Neuronal stem cell (in vitro differentiated cells): ENCODE measurements at regions not wholly inside any gene's neighbourhood (a gene's known extent, or its start where the extent isn't known, plus 50 kb on each side); places are given as distances from the start of the nearest gene placed in this dataset.

Source experiments
- DNase-seq: peaks from one replicate; pipeline ENCODE4 v3.0.0-alpha.2; 2013; ENCODE audit warnings: low spot score
- H2AFZ ChIP-seq: one replicate; pipeline ENCODE4 v1.6.1; 2013; ENCODE audit warnings: mild to moderate bottlenecking, low read length, inconsistent platforms
- H2AK5ac ChIP-seq: 2 replicates; pipeline ENCODE4 v1.6.1; 2013; ENCODE audit warnings: low read depth, mild to moderate bottlenecking, inconsistent platforms, low read length, moderate library complexity, mixed read lengths
- H2BK120ac ChIP-seq: 2 replicates; pipeline ENCODE4 v1.6.1; 2013; ENCODE audit warnings: low read depth, mild to moderate bottlenecking, inconsistent platforms, low read length, moderate library complexity, mixed read lengths
- H2BK12ac ChIP-seq: one replicate; pipeline ENCODE4 v1.6.1; 2013; ENCODE audit warnings: low read length, inconsistent platforms
- H2BK15ac ChIP-seq: 2 replicates; pipeline ENCODE4 v1.6.1; 2013; ENCODE audit warnings: mild to moderate bottlenecking, low read length, inconsistent platforms, mixed read lengths
- H2BK5ac ChIP-seq: one replicate; pipeline ENCODE4 v1.6.1; 2013; ENCODE audit warnings: inconsistent platforms, mild to moderate bottlenecking, low read length, moderate library complexity
- H3K14ac ChIP-seq: one replicate; pipeline ENCODE4 v1.6.1; 2013; ENCODE audit warnings: low read length, inconsistent platforms
- H3K18ac ChIP-seq: 2 replicates; pipeline ENCODE4 v1.6.1; 2013; ENCODE audit warnings: low read length, inconsistent platforms
- H3K23ac ChIP-seq: 2 replicates; pipeline ENCODE4 v1.6.1; 2013; ENCODE audit warnings: low read depth, mild to moderate bottlenecking, mixed read lengths, low read length, inconsistent platforms; ENCODE audit not compliant: poor library complexity
- H3K27ac ChIP-seq: replicated peaks from 3 replicates; pipeline ENCODE4 v1.5.1; 2013; ENCODE audit warnings: low read length, inconsistent platforms
- H3K27me3 ChIP-seq, 3 experiments: 2 replicates each; pipeline ENCODE4 v1.6.1; 2013; ENCODE audit warnings: low read length in 3 of 3, mild to moderate bottlenecking in 2 of 3, inconsistent platforms in 1 of 3, low read depth in 1 of 3, mixed read lengths in 1 of 3, moderate library complexity in 1 of 3; ENCODE audit not compliant: control insufficient read depth in 3 of 3, insufficient read depth in 3 of 3
- H3K36me3 ChIP-seq, 2 donors: replicated peaks in 1 of 2; 2 replicates each; pipeline ENCODE4 v1.6.1; 2013; ENCODE audit warnings: low read length in 2 of 2; ENCODE audit not compliant: control insufficient read depth in 2 of 2, insufficient read depth in 2 of 2
- H3K4ac ChIP-seq: 2 replicates; pipeline ENCODE4 v1.6.1; 2013; ENCODE audit warnings: inconsistent platforms, mild to moderate bottlenecking, low read length, moderate library complexity
- H3K4me1 ChIP-seq, 2 donors: 1 replicate in 1 of 2; 2 replicates in 1 of 2; pipeline ENCODE4 v1.6.1; 2013; ENCODE audit warnings: low read length in 2 of 2, low read depth in 1 of 2; ENCODE audit not compliant: control insufficient read depth in 2 of 2, insufficient read depth in 1 of 2
- H3K4me2 ChIP-seq: one replicate; pipeline ENCODE4 v1.6.1; 2013; ENCODE audit warnings: mild to moderate bottlenecking, low read length, inconsistent platforms; ENCODE audit not compliant: insufficient read depth, poor library complexity, severe bottlenecking
- H3K4me3 ChIP-seq, 2 donors: 2 replicates each; pipeline ENCODE4 v1.5.1; 2013; ENCODE audit warnings: low read length in 2 of 2, mild to moderate bottlenecking in 2 of 2, inconsistent platforms in 1 of 2, moderate library complexity in 1 of 2
- H3K79me1 ChIP-seq: one replicate; pipeline ENCODE4 v1.6.1; 2013; ENCODE audit warnings: low read depth, mild to moderate bottlenecking, inconsistent platforms, low read length, moderate library complexity
- H3K9ac ChIP-seq: one replicate; pipeline ENCODE4 v1.6.1; 2013; ENCODE audit warnings: mild to moderate bottlenecking, low read depth, low read length, inconsistent platforms; ENCODE audit not compliant: poor library complexity
- H3K9me3 ChIP-seq, 2 donors: replicated peaks in 1 of 2; 2 replicates each; pipeline versions ENCODE3 to v1.6.1; 2013; ENCODE audit warnings: low read length in 2 of 2, mild to moderate bottlenecking in 2 of 2, inconsistent platforms in 1 of 2, low read depth in 1 of 2, mixed read lengths in 1 of 2, moderate library complexity in 1 of 2; ENCODE audit not compliant: control insufficient read depth in 2 of 2, insufficient read depth in 1 of 2
- H4K8ac ChIP-seq: one replicate; pipeline ENCODE4 v1.6.1; 2013; ENCODE audit warnings: low read depth, mild to moderate bottlenecking, inconsistent platforms, low read length, moderate library complexity
- H4K91ac ChIP-seq: one replicate; pipeline ENCODE4 v1.6.1; 2013; ENCODE audit warnings: low read length, low read depth, mild to moderate bottlenecking, inconsistent platforms; ENCODE audit not compliant: poor library complexity
- WGBS, 2 donors: extraction: QIAGEN DNeasy Blood & Tissue Kit; methylation state at CpG; one replicate each; pipeline ENCODE4 v1.1.7; 2013; ENCODE audit warnings: missing lambda C conversion rate in 2 of 2, mixed read lengths in 1 of 2; ENCODE audit not compliant: insufficient read length in 2 of 2, insufficient replicate concordance in 1 of 2; ENCODE audit errors: extremely low coverage in 2 of 2; 5-methylcytosine and 5-hydroxymethylcytosine counted together

DNA sequence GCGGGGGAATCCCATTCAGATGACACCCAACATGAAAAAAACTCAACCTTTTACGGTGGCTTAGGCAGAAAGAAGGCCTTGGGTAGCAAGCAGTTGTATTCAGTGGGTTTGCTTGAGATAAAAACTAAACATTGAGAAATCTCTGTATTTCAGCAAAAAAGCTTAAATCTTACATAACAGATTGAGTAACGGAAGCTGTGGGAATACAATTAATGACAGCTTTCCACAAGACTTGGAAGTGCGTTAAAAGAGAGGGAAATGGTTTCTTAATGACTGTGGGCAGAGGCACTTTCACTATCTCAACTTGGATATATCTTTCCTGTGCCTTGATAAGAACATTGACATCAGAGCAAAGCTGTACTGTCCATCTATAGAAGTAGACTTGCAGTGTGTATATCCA, 418.5 kb upstream of the HS3ST1 start:
- Histone ChIP-seq H2BK5ac (no peak overlapping the region), H3K4ac (no peak overlapping the region), H2BK12ac (no peak overlapping the region), H3K9ac (no peak overlapping the region), H3K4me1 (no peaks in the 10 kb centered on the region), H2AK5ac (no peak overlapping the region), H3K18ac (no peak overlapping the region), H2BK15ac (no peak overlapping the region), H3K27ac (no peak overlapping the region), H3K23ac (no peak overlapping the region), H3K79me1 (no peaks in the 10 kb centered on the region), H2BK120ac (no peak overlapping the region), H4K91ac (no peak overlapping the region), H3K9me3 (no peaks in the 10 kb centered on the region), H3K27me3 (peaks cover 0 to 16% (median 0%) of the 10 kb centered on the region in 3 experiments), H3K4me3 (no peak overlapping the region), H3K4me2 (no peak overlapping the region), H3K14ac (no peak overlapping the region), H2AFZ (no peak overlapping the region), H3K36me3 (no peaks in the 10 kb centered on the region), H4K8ac (no peak overlapping the region)
- no peak for DNase-seq
- no CpG with 5 or more reads among the region's 4 CpGs for WGBS, 2 donors

- Histone ChIP-seq H2BK5ac (no peak overlapping the region), H3K18ac (no peak overlapping the region), H3K14ac (no peak overlapping the region), H3K9ac (no peak overlapping the region), H3K9me3 (no peaks in the 10 kb centered on the region), H3K4me2 (no peak overlapping the region), H2BK15ac (no peak overlapping the region), H4K91ac (no peak overlapping the region), H3K23ac (no peak overlapping the region), H2BK120ac (no peak overlapping the region), H3K36me3 (no peaks in the 10 kb centered on the region), H4K8ac (no peak overlapping the region), H3K79me1 (no peaks in the 10 kb centered on the region), H2BK12ac (no peak overlapping the region), H3K27me3 (peaks cover 0 to 34% (median 0%) of the 10 kb centered on the region in 3 experiments), H2AFZ (no peak overlapping the region), H3K4ac (no peak overlapping the region), H3K27ac (no peak overlapping the region), H2AK5ac (no peak overlapping the region), H3K4me3 (no peak overlapping the region), H3K4me1 (no peaks in the 10 kb centered on the region)
- no peak for DNase-seq
- WGBS, 2 donors: no CpG with 5 or more reads among the region's 4 CpGs
Observed at GRCh38 chr4:11843927-11844326, 415.2 kb upstream of the HS3ST1 start.

- Histone ChIP-seq H2BK120ac (no peak overlapping the region), H3K36me3 (no peaks in the 10 kb centered on the region), H3K9me3 (no peaks in the 10 kb centered on the region), H3K27ac (no peak overlapping the region), H2BK15ac (no peak overlapping the region), H2BK5ac (no peak overlapping the region), H2BK12ac (no peak overlapping the region), H3K4me2 (no peak overlapping the region), H3K23ac (no peak overlapping the region), H3K18ac (no peak overlapping the region), H3K4me1 (no peaks in the 10 kb centered on the region), H3K4ac (no peak overlapping the region), H3K4me3 (no peak overlapping the region), H3K79me1 (no peaks in the 10 kb centered on the region), H3K14ac (no peak overlapping the region), H4K8ac (no peak overlapping the region), H2AK5ac (no peak overlapping the region), H3K9ac (no peak overlapping the region), H3K27me3 (peaks cover 0 to 38% (median 0%) of the 10 kb centered on the region in 3 experiments), H4K91ac (no peak overlapping the region), H2AFZ (no peak overlapping the region)
- no peak for DNase-seq
- no CpG with 5 or more reads among the region's 1 CpG for WGBS, 2 donors
Observed at GRCh38 chr4:11843340-11843739, 414.6 kb upstream of the HS3ST1 start.

GRCh38 chr4:11842620-11843263, 414.0 kb upstream of the HS3ST1 start:
- H3K4me1 ChIP-seq: no peaks in the 10 kb centered on the region
- no peak overlapping the region for H3K4ac ChIP-seq
- no CpG with 5 or more reads among the region's 1 CpG for WGBS, 2 donors
- no peaks in the 10 kb centered on the region for H3K36me3 ChIP-seq
- H3K23ac ChIP-seq: no peak overlapping the region
- no peaks in the 10 kb centered on the region for H3K79me1 ChIP-seq
- no peak overlapping the region for H2BK120ac ChIP-seq
- H3K27me3 ChIP-seq: peaks cover 0 to 44% (median 0%) of the 10 kb centered on the region in 3 experiments
- H3K18ac ChIP-seq: no peak overlapping the region
- no peak overlapping the region for H3K4me3 ChIP-seq
- no peak overlapping the region for H2AFZ ChIP-seq
- H3K14ac ChIP-seq: no peak overlapping the region
- H2BK15ac ChIP-seq: no peak overlapping the region
- H3K9me3 ChIP-seq: no peaks in the 10 kb centered on the region
- no peak overlapping the region for H4K91ac ChIP-seq
- H2BK12ac ChIP-seq: no peak overlapping the region
- H3K9ac ChIP-seq: no peak overlapping the region
- H2BK5ac ChIP-seq: no peak overlapping the region
- H3K4me2 ChIP-seq: no peak overlapping the region
- no peak for DNase-seq
- H4K8ac ChIP-seq: no peak overlapping the region
- H3K27ac ChIP-seq: no peak overlapping the region
- H2AK5ac ChIP-seq: no peak overlapping the region
